Keratinocyte (primary cell): ENCODE measurements at regions not wholly inside any gene's neighbourhood (a gene's known extent, or its start where the extent isn't known, plus 50 kb on each side); places are given as distances from the start of the nearest gene placed in this dataset.

ENCODE experiments used
- DNase-seq: peaks from one replicate; pipeline ENCODE4 v3.0.0-alpha.2; 2011; ENCODE audit warnings: low read depth, missing footprints, low spot score
- FAIRE-seq: peaks from 2 replicates; lab custom pipeline; 2011; peaks lifted over from hg19 to GRCh38; lab: Jason Lieb, UNC
- H2AFZ ChIP-seq: 2 replicates; pipeline ENCODE4 v1.6.0; 2012; ENCODE audit warnings: low read length, control low read depth, inconsistent platforms; ENCODE audit not compliant: control insufficient read depth
- H3K27ac ChIP-seq: 2 replicates; pipeline ENCODE4 v1.5.1; 2011; ENCODE audit warnings: low read length; ENCODE audit not compliant: control insufficient read depth, insufficient read depth
- H3K27me3 ChIP-seq: 3 replicates; pipeline ENCODE4 v1.6.0; 2011; ENCODE audit warnings: low read length; ENCODE audit not compliant: control insufficient read depth, insufficient read depth; ENCODE audit errors: extremely low read depth
- H3K36me3 ChIP-seq, 2 experiments: 2 replicates in 1 of 2; 3 replicates in 1 of 2; pipeline ENCODE4 v1.5.1; 2011; ENCODE audit warnings: low read length in 2 of 2, mild to moderate bottlenecking in 1 of 2; ENCODE audit not compliant: control insufficient read depth in 2 of 2, insufficient read depth in 2 of 2; ENCODE audit errors: extremely low read depth in 1 of 2
- H3K4me1 ChIP-seq: 3 replicates; pipeline ENCODE4 v1.5.1; 2011; ENCODE audit warnings: low read length; ENCODE audit not compliant: control insufficient read depth, insufficient read depth; ENCODE audit errors: extremely low read depth
- H3K4me2 ChIP-seq: 3 replicates; pipeline ENCODE4 v1.6.0; 2011; ENCODE audit warnings: low read depth, low read length; ENCODE audit not compliant: control insufficient read depth, insufficient read depth; ENCODE audit errors: extremely low read depth
- H3K4me3 ChIP-seq, 3 experiments: fragments of 200-600 bp in 1 of 3; sonication (generic) in 1 of 3; 2 replicates in 2 of 3; 3 replicates in 1 of 3; pipeline ENCODE4 v1.5.1; 2011 to 2016; ENCODE audit warnings: low read length in 3 of 3, mild to moderate bottlenecking in 3 of 3, control low read depth in 2 of 3, inconsistent platforms in 1 of 3, low read depth in 1 of 3, mixed read lengths in 1 of 3, mixed run types in 1 of 3, moderate library complexity in 1 of 3; ENCODE audit not compliant: control insufficient read depth in 2 of 3, insufficient read depth in 2 of 3; ENCODE audit errors: extremely low read depth in 1 of 3
- H3K79me2 ChIP-seq: 2 replicates; pipeline ENCODE4 v1.6.0; 2012; ENCODE audit warnings: low read length; ENCODE audit not compliant: control insufficient read depth, insufficient read depth
- H3K9ac ChIP-seq: 3 replicates; pipeline ENCODE4 v1.6.0; 2011; ENCODE audit warnings: low read length; ENCODE audit not compliant: control insufficient read depth, insufficient read depth; ENCODE audit errors: extremely low read depth
- H3K9me1 ChIP-seq: 3 replicates; pipeline ENCODE4 v1.6.0; 2011; ENCODE audit warnings: low read length; ENCODE audit not compliant: control insufficient read depth, insufficient read depth; ENCODE audit errors: extremely low read depth
- H3K9me3 ChIP-seq: 2 replicates; pipeline ENCODE4 v1.5.1; 2012; ENCODE audit warnings: low read depth, low read length; ENCODE audit not compliant: control insufficient read depth
- H4K20me1 ChIP-seq: 3 replicates; pipeline ENCODE4 v1.6.0; 2011; ENCODE audit warnings: low read length; ENCODE audit not compliant: control insufficient read depth, insufficient read depth; ENCODE audit errors: extremely low read depth
- CTCF ChIP-seq, 3 experiments: IDR thresholded peaks in 1 of 3; conservative IDR thresholded peaks in 1 of 3; optimal IDR thresholded peaks in 1 of 3; 2 replicates in 2 of 3; 3 replicates in 1 of 3; pipeline versions ENCODE3 to v1.5.1; 2011; ENCODE audit warnings: low read length in 3 of 3, mild to moderate bottlenecking in 3 of 3, moderate library complexity in 2 of 3, control low read depth in 1 of 3, inconsistent platforms in 1 of 3; ENCODE audit not compliant: insufficient read depth in 2 of 3; ENCODE audit errors: extremely low read depth in 1 of 3
- EZH2 ChIP-seq: IDR thresholded peaks from one replicate; pipeline ENCODE4 v1.6.1; 2012; ENCODE audit warnings: inconsistent platforms, mild to moderate bottlenecking, low read length, moderate library complexity
- dilution Hi-C: fragments of 300-500 bp; cut with MboI; formaldehyde crosslinking; loops from one replicate; pipeline ENCODE4 v1.7.0; 2020; ENCODE audit warnings: low sequenced_read_pairs; ENCODE audit not compliant: extremely low pct_ligation_motif_present

GRCh38 chr5:85813146-85813545 is 804.6 kb upstream of the COX7C start:
- no peaks in the 10 kb centered on the region for H3K27me3 ChIP-seq
- H3K9me3 ChIP-seq = no peaks in the 10 kb centered on the region
- H3K36me3 ChIP-seq = no peaks in the 10 kb centered on the region
- H3K9me1 ChIP-seq = no peaks in the 10 kb centered on the region
- TF ChIP-seq EZH2 = no peak
- TF ChIP-seq CTCF (optimal IDR thresholded peaks at IDR 0.05 in 1 of 3, IDR thresholded peaks at IDR 0.05 in 1 of 3, conservative IDR thresholded peaks at IDR 0.05 in 1 of 3; ENCODE audit: extremely low read depth in 1 of 3, insufficient read depth in 2 of 3, low read length in 3 of 3) = no peak
- H2AFZ ChIP-seq = no peak overlapping the region
- no peaks in the 10 kb centered on the region for H3K4me1 ChIP-seq
- DNase-seq (no peak), FAIRE-seq (no peak)
- no peaks in the 10 kb centered on the region for H4K20me1 ChIP-seq
- no peak overlapping the region for H3K9ac ChIP-seq
- dilution Hi-C loops = no loop called here
- no peak overlapping the region for H3K27ac ChIP-seq
- H3K79me2 ChIP-seq = no peaks in the 10 kb centered on the region
- H3K4me2 ChIP-seq = no peak overlapping the region
- no peak overlapping the region for H3K4me3 ChIP-seq

GRCh38 chr5:85814596-85814995 is 803.1 kb upstream of the COX7C start:
- DNase-seq = no peak
- no peaks in the 10 kb centered on the region for H3K9me1 ChIP-seq
- no peak overlapping the region for H3K4me2 ChIP-seq
- H3K4me3 ChIP-seq = no peak overlapping the region
- H4K20me1 ChIP-seq = no peaks in the 10 kb centered on the region
- no peak overlapping the region for H2AFZ ChIP-seq
- no peaks in the 10 kb centered on the region for H3K27me3 ChIP-seq
- H3K36me3 ChIP-seq = no peaks in the 10 kb centered on the region
- H3K79me2 ChIP-seq = no peaks in the 10 kb centered on the region
- TF ChIP-seq EZH2 (no peak), CTCF (optimal IDR thresholded peaks at IDR 0.05 in 1 of 3, IDR thresholded peaks at IDR 0.05 in 1 of 3, conservative IDR thresholded peaks at IDR 0.05 in 1 of 3; ENCODE audit: extremely low read depth in 1 of 3, insufficient read depth in 2 of 3, low read length in 3 of 3) (no peak)
- no peak for FAIRE-seq
- no peak overlapping the region for H3K9ac ChIP-seq
- no peaks in the 10 kb centered on the region for H3K4me1 ChIP-seq
- no peaks in the 10 kb centered on the region for H3K9me3 ChIP-seq
- no peak overlapping the region for H3K27ac ChIP-seq
- dilution Hi-C loops = no loop called here
